Kidney capillary endothelial cell (primary cell): ENCODE measurements at regions not wholly inside any gene's neighbourhood (a gene's known extent, or its start where the extent isn't known, plus 50 kb on each side); places are given as distances from the start of the nearest gene placed in this dataset.
"Not testable (repeated sequence)": the region's sequence is repeated elsewhere in the genome, so short reads cannot be mapped to it uniquely, and the experiment has no call there.

Experiments used
- DNase-seq: peaks from one replicate; pipeline ENCODE4 v3.0.0-alpha.2; 2018; ENCODE audit warnings: low spot score

GRCh38 chr1:30148676-30149075 is 574.7 kb downstream of the MATN1 start:
- DNase-seq: no peak

- no peak for DNase-seq
Measured at GRCh38 chr1:30147188-30147587, 576.2 kb downstream of the MATN1 start.

- DNase-seq: no peak
Measured at GRCh38 chr1:30146448-30146847, 576.9 kb downstream of the MATN1 start.

GRCh38 chr1:30145723-30146303 is 577.6 kb downstream of the MATN1 start:
- DNase-seq: no peak

- no peak for DNase-seq
Measured at GRCh38 chr1:30144831-30145230, 578.6 kb downstream of the MATN1 start.

GRCh38 chr1:30143517-30143916 is 579.9 kb downstream of the MATN1 start:
- no peak for DNase-seq

- no peak for DNase-seq
Measured at GRCh38 chr1:30140566-30140965, 582.8 kb downstream of the MATN1 start.

- no peak for DNase-seq
Measured at GRCh38 chr1:30138891-30139290, 584.5 kb downstream of the MATN1 start.

- DNase-seq: no peak
Measured at GRCh38 chr1:30137001-30137400, 586.4 kb downstream of the MATN1 start.

GRCh38 chr1:30135698-30136097 is 587.7 kb downstream of the MATN1 start:
- no peak for DNase-seq

GRCh38 chr1:30134466-30135217 is 588.7 kb downstream of the MATN1 start:
- DNase-seq: no peak

GRCh38 chr1:30133414-30134055 is 589.9 kb downstream of the MATN1 start:
- no peak for DNase-seq

GRCh38 chr1:30132602-30133286 is 590.6 kb downstream of the MATN1 start:
- DNase-seq: no peak

GRCh38 chr1:30130566-30130965 is 592.8 kb downstream of the MATN1 start:
- not testable (repeated sequence) for DNase-seq

- DNase-seq: no peak
Measured at GRCh38 chr1:30130099-30130498, 593.3 kb downstream of the MATN1 start.

- no peak for DNase-seq
Measured at GRCh38 chr1:30129421-30130055, 593.8 kb downstream of the MATN1 start.

GRCh38 chr1:30129001-30129408 is 594.4 kb downstream of the MATN1 start:
- DNase-seq: no peak

GRCh38 chr1:30126848-30127247 is 596.5 kb downstream of the MATN1 start:
- no peak for DNase-seq

- DNase-seq: no peak
Measured at GRCh38 chr1:30125821-30126170, 597.6 kb downstream of the MATN1 start.

- DNase-seq: no peak
Measured at GRCh38 chr1:30125021-30125820, 598.2 kb downstream of the MATN1 start.

- no peak for DNase-seq
Measured at GRCh38 chr1:30123896-30124295, 599.5 kb downstream of the MATN1 start.

GRCh38 chr1:30123036-30123435 is 600.3 kb downstream of the MATN1 start:
- no peak for DNase-seq
